Tibial nerve (tissue), 4 donors: ENCODE measurements at regions not wholly inside any gene's neighbourhood (a gene's known extent, or its start where the extent isn't known, plus 50 kb on each side); places are given as distances from the start of the nearest gene placed in this dataset.

ENCODE experiments used
- DNase-seq, 2 donors: peaks; one replicate each; pipeline ENCODE4 v3.0.0-alpha.2; 2019; ENCODE audit warnings: low spot score in 2 of 2
- H3K27ac ChIP-seq, 4 donors: fragments of 200-600 bp; sonication (generic) in 3 of 4; one replicate each; pipeline ENCODE4 v1.5.1; 2017 to 2019; ENCODE audit warnings: mild to moderate bottlenecking in 1 of 4
- H3K27me3 ChIP-seq, 2 donors: fragments of 200-600 bp; sonication (generic) in 1 of 2; one replicate each; pipeline versions ENCODE4 v1.5.1 to v1.6.0; 2017 to 2019
- H3K36me3 ChIP-seq, 3 donors: fragments of 200-600 bp; sonication (generic); one replicate each; pipeline ENCODE4 v1.5.1; 2018 to 2019
- H3K4me1 ChIP-seq, 4 donors: fragments of 200-600 bp; sonication (generic) in 3 of 4; one replicate each; pipeline ENCODE4 v1.5.1; 2017 to 2019
- H3K4me3 ChIP-seq, 4 donors: fragments of 200-600 bp; sonication (generic) in 3 of 4; one replicate each; pipeline ENCODE4 v1.5.1; 2017 to 2019; ENCODE audit warnings: mild to moderate bottlenecking in 1 of 4, moderate library complexity in 1 of 4
- H3K9me3 ChIP-seq, 4 donors: fragments of 200-600 bp; sonication (generic) in 3 of 4; one replicate each; pipeline ENCODE4 v1.5.1; 2017 to 2019
- EP300 ChIP-seq, 2 donors: sonication (generic); formaldehyde crosslinking; IDR thresholded peaks; one replicate each; pipeline ENCODE4 v1.6.1; 2017; ENCODE audit warnings: antibody characterized with exemption in 2 of 2, mild to moderate bottlenecking in 1 of 2
- POLR2A ChIP-seq, 2 donors: fragments of 450-650 bp; IDR thresholded peaks; one replicate each; pipeline ENCODE4 v1.6.1; 2017; ENCODE audit warnings: antibody characterized with exemption in 2 of 2, mild to moderate bottlenecking in 2 of 2, moderate library complexity in 2 of 2
- WGBS, 2 donors: methylation state at CpG; one replicate each; pipeline ENCODE4 v1.1.5; 2018; 5-methylcytosine and 5-hydroxymethylcytosine counted together
- TF ChIP-seq, protein P1 (sequence below), 5 experiments: fragments of 200-600 bp in 3 of 5; fragments of 450-650 bp in 2 of 5; sonication (generic) in 3 of 5; IDR thresholded peaks; one replicate each; pipeline ENCODE4 v1.5.1; 2016 to 2019; ENCODE audit warnings: antibody characterized with exemption in 5 of 5, mild to moderate bottlenecking in 3 of 5, moderate library complexity in 2 of 5

DNA sequence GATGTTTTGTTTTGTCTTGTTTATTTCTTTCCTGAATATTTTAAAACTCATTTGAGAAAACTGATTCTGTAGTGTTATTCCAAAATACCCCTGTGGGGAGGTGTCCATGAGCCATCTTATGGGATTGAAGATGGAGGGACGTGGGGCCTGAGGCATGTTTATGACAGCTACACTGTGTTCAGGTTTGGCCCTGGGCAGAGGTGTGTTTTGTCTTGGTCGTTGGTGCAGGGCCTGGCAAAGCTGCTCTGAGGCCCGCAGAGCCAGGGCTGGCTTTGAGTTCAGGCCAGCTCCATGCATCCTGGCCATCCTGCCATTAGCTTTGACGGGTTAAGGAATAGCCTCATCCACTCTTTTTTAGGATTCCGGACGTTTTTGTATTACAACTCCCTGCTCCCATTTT, 68.9 kb downstream of the TMEM18 start:
- WGBS, 2 donors: 61 to 79% methylated on average over 6 of the region's 6 CpGs
- DNase-seq: no peak
- H3K27ac ChIP-seq: no peak overlapping the region
- H3K4me1 ChIP-seq: no peaks in the 10 kb centered on the region
- H3K9me3 ChIP-seq: no peaks in the 10 kb centered on the region
- TF ChIP-seq EP300 (IDR thresholded peaks at IDR 0.05): no peak
- TF ChIP-seq POLR2A (IDR thresholded peaks at IDR 0.05): no peak
- TF ChIP-seq, protein P1, sequence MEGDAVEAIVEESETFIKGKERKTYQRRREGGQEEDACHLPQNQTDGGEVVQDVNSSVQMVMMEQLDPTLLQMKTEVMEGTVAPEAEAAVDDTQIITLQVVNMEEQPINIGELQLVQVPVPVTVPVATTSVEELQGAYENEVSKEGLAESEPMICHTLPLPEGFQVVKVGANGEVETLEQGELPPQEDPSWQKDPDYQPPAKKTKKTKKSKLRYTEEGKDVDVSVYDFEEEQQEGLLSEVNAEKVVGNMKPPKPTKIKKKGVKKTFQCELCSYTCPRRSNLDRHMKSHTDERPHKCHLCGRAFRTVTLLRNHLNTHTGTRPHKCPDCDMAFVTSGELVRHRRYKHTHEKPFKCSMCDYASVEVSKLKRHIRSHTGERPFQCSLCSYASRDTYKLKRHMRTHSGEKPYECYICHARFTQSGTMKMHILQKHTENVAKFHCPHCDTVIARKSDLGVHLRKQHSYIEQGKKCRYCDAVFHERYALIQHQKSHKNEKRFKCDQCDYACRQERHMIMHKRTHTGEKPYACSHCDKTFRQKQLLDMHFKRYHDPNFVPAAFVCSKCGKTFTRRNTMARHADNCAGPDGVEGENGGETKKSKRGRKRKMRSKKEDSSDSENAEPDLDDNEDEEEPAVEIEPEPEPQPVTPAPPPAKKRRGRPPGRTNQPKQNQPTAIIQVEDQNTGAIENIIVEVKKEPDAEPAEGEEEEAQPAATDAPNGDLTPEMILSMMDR (IDR thresholded peaks at IDR 0.05): no peak
- H3K27me3 ChIP-seq: no peaks in the 10 kb centered on the region
- H3K4me3 ChIP-seq: no peak overlapping the region
- no peaks in the 10 kb centered on the region for H3K36me3 ChIP-seq

DNA sequence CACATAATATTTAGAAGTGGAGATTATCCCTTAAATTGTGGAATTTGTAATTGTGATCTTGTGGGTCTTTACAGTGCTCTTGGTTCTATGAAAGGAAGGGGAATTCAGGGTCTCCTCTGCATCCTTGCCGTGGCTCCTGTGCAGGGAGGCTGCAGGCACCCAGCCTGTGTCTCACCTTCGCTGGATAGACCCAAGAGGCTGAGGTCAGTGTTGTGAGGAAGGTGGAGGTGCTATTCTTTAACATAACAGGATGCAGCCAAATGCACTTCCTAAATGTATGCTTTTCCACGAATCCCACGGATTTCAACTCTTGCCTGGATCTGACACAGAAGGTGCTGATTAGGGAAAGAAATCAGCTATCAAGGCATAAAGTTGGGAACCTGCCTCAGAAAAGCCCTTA, 69.5 kb downstream of the TMEM18 start:
- H3K27me3 ChIP-seq: no peaks in the 10 kb centered on the region
- 67 to 79% methylated on average over 4 of the region's 4 CpGs for WGBS, 2 donors
- H3K4me3 ChIP-seq: no peak overlapping the region
- no peak for DNase-seq
- H3K27ac ChIP-seq: no peak overlapping the region
- TF ChIP-seq EP300 (IDR thresholded peaks at IDR 0.05) (no peak), POLR2A (IDR thresholded peaks at IDR 0.05) (no peak)
- TF ChIP-seq, protein P1 (IDR thresholded peaks at IDR 0.05): no peak
- no peaks in the 10 kb centered on the region for H3K4me1 ChIP-seq
- H3K9me3 ChIP-seq: no peaks in the 10 kb centered on the region
- no peaks in the 10 kb centered on the region for H3K36me3 ChIP-seq

DNA sequence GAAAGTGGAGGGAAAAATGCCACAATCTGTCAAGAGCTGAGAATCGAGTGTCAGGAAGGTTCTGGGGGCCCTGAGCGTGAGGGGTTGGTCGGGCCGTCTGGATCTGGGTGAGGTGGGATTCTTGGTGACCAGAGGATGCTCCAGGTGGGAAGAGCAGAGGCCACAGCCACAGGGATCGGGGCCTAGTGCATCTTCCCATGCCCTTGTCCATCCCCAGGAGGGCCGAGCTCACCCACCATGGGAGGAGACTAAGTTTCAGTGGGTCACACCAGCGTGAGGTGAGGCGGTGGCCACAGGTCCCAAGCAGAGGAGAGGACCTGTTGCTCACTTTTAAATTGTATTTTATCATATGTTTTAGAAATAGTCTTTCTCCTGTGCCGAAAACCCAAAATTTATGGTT, 70.0 kb downstream of the TMEM18 start:
- whole genome bisulfite sequencing, 2 donors: 80 to 89% methylated on average over 9 of the region's 9 CpGs
- Histone ChIP-seq H3K9me3 (no peaks in the 10 kb centered on the region), H3K27ac (no peak overlapping the region), H3K36me3 (no peaks in the 10 kb centered on the region), H3K4me3 (no peak overlapping the region), H3K27me3 (no peaks in the 10 kb centered on the region), H3K4me1 (no peaks in the 10 kb centered on the region)
- TF ChIP-seq, protein P1 (IDR thresholded peaks at IDR 0.05): no peak
- TF ChIP-seq EP300 (IDR thresholded peaks at IDR 0.05) (no peak), POLR2A (IDR thresholded peaks at IDR 0.05) (no peak)
- DNase-seq: no peak

DNA sequence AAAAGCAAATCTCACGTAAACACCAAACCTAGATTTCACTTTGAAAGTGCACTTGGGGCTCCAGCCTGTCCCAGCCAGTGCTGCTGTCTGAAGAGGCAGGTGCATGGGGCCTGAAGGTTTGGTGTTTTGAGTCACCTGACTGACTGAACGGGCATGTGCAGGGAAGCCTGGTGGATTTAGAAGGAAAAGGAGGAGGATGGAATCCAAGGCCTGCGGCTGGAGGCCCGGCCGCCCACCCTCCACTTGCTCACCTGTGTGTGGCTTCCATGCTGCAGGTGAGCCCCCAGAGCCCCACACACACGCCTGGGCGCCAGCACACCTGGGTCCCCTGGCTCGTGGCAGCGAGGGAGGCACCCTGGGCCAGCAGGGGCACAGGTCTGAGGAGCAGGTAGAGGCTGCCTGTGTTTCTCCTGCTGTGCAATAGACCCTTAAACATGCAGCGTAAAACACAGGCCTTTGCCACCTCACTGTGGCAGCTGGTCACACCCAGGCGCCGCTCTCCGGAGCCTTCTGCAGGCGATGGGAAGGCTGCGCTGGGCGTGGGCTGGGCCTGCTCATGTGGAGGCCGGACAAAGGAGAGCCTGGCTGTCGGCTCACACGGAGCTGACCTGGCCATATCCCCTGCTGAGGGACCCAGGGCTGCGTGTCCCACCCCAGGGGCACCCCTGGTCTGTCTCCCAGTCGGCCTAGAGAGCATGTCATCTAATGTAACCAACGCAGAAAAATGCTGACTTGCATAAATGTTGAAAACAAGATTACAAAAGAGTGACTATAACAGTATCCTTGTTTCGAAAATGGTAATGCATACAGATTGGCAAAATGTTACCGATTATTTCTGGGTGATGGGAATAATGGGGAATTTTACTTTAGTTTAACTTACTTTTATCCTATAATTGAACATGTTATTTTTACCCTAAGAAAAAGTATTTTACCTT, 71.3 kb downstream of the TMEM18 start:
- H3K27me3 ChIP-seq: no peaks in the 10 kb centered on the region
- H3K4me3 ChIP-seq: no peak overlapping the region
- TF ChIP-seq EP300 (IDR thresholded peaks at IDR 0.05) (no peak), POLR2A (IDR thresholded peaks at IDR 0.05) (no peak)
- TF ChIP-seq, protein P1 (IDR thresholded peaks at IDR 0.05): no peak
- no peaks in the 10 kb centered on the region for H3K9me3 ChIP-seq
- WGBS, 2 donors: 81 to 86% methylated on average over 13 to 22 of the region's 24 CpGs
- H3K4me1 ChIP-seq: no peaks in the 10 kb centered on the region
- peak in 1 of 2 donors; percentile 0 for DNase-seq
- no peak overlapping the region for H3K27ac ChIP-seq
- no peaks in the 10 kb centered on the region for H3K36me3 ChIP-seq

DNA sequence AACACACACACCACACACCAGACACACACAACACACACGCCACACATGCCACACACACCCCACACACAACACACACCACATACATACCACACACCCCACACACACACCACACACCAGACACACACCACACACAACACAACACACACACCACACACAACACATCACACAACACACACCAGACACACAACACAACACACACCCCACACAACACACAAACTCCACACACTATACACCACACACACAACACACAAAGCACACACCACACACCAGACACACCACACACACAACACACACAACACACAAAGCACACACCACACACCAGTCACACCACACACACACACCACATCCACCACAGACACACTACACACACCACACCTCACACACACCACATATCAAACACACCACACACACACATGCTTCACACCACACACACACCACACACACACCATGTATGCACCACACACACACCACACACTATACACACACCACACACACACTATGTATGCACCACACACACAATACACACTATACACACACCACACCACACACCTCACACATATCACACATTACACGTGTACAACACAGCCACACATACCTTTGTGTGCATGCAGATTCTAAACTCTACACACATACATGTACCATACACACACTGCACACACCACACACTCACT, 72.2 kb downstream of the TMEM18 start:
- Histone ChIP-seq H3K9me3 (no peaks in the 10 kb centered on the region), H3K4me1 (no peaks in the 10 kb centered on the region), H3K36me3 (no peaks in the 10 kb centered on the region), H3K27me3 (no peaks in the 10 kb centered on the region), H3K4me3 (no peak overlapping the region), H3K27ac (no peak overlapping the region)
- DNase-seq: no peak
- TF ChIP-seq, protein P1 (IDR thresholded peaks at IDR 0.05): no peak
- no peak for TF ChIP-seq EP300 (IDR thresholded peaks at IDR 0.05)
- no peak for TF ChIP-seq POLR2A (IDR thresholded peaks at IDR 0.05)
- WGBS, 2 donors: 86 to 88% methylated on average over 2 of the region's 2 CpGs
